Right lobe of liver (tissue), 4 donors: ENCODE measurements at regions not wholly inside any gene's neighbourhood (a gene's known extent, or its start where the extent isn't known, plus 50 kb on each side); places are given as distances from the start of the nearest gene placed in this dataset.

Experiments
- POLR2A ChIP-seq: fragments of 450-650 bp; IDR thresholded peaks from one replicate; pipeline ENCODE4 v1.6.1; 2017; ENCODE audit warnings: antibody characterized with exemption, mild to moderate bottlenecking
- TF ChIP-seq, protein P1 (sequence below), 4 donors: fragments of 200-600 bp in 3 of 4; fragments of 450-650 bp in 1 of 4; IDR thresholded peaks; one replicate each; pipeline versions ENCODE4 v1.5.1 to v1.8.0; 2016 to 2022; ENCODE audit warnings: antibody characterized with exemption in 4 of 4, mild to moderate bottlenecking in 2 of 4
- donor health status: DM: no; HTN: no; CAD: no.
- donor health status: DM: no; HTN: no; CAD: no.
- donor health status: DM: no; HTN: yes; CAD: no.

- TF ChIP-seq, protein P1, sequence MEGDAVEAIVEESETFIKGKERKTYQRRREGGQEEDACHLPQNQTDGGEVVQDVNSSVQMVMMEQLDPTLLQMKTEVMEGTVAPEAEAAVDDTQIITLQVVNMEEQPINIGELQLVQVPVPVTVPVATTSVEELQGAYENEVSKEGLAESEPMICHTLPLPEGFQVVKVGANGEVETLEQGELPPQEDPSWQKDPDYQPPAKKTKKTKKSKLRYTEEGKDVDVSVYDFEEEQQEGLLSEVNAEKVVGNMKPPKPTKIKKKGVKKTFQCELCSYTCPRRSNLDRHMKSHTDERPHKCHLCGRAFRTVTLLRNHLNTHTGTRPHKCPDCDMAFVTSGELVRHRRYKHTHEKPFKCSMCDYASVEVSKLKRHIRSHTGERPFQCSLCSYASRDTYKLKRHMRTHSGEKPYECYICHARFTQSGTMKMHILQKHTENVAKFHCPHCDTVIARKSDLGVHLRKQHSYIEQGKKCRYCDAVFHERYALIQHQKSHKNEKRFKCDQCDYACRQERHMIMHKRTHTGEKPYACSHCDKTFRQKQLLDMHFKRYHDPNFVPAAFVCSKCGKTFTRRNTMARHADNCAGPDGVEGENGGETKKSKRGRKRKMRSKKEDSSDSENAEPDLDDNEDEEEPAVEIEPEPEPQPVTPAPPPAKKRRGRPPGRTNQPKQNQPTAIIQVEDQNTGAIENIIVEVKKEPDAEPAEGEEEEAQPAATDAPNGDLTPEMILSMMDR (IDR thresholded peaks at IDR 0.05), result no peak
- no peak for TF ChIP-seq POLR2A
Measured at GRCh38 chr21:17002594-17003257, 510.1 kb upstream of the CXADR start.
